SK-N-MC (cell line): ENCODE measurements at regions not wholly inside any gene's neighbourhood (a gene's known extent, or its start where the extent isn't known, plus 50 kb on each side); places are given as distances from the start of the nearest gene placed in this dataset.

ENCODE experiments used
- EZH2 ChIP-seq: fragments of 200-600 bp; sonication (generic); IDR thresholded peaks from one replicate; pipeline ENCODE4 v1.6.1; 2017; ENCODE audit warnings: antibody characterized with exemption
- FOXP2 ChIP-seq: optimal IDR thresholded peaks from 2 replicates; pipeline ENCODE3; 2011; ENCODE audit warnings: mild to moderate bottlenecking, moderate library complexity; ENCODE audit not compliant: insufficient read depth; ENCODE audit errors: extremely low read length, control extremely low read depth
- POLR2AphosphoS5 ChIP-seq: IDR thresholded peaks from 2 replicates; pipeline ENCODE4 v1.6.1; 2012; ENCODE audit warnings: mild to moderate bottlenecking, low read depth, low read length, borderline replicate concordance

GRCh38 chr6:140789466-140789865, 1343.3 kb upstream of the GJE1 start:
- TF ChIP-seq EZH2: no peak
- TF ChIP-seq POLR2AphosphoS5: no peak
- TF ChIP-seq FOXP2: no peak
